A673 (cell line): ENCODE measurements at regions not wholly inside any gene's neighbourhood (a gene's known extent, or its start where the extent isn't known, plus 50 kb on each side); places are given as distances from the start of the nearest gene placed in this dataset.

ENCODE experiments used
- BruUV-seq: library from RNA; stranded (reverse); fragments of 400-500 nt; replicated peaks from 2 replicates; lab custom pipeline; 2021; lab: Mats Ljungman, UMichigan
- CTCF ChIA-PET: fragments of 300-600 bp; sonication (Branson Sonifier 250); formaldehyde crosslinking; loops from one replicate; lab custom pipeline; 2022; ENCODE audit warnings: antibody characterized with exemption; lab: Charles Lee
- POLR2A ChIA-PET: fragments of 300-600 bp; sonication (Branson Sonifier 250); formaldehyde crosslinking; loops from one replicate; lab custom pipeline; 2022; ENCODE audit warnings: antibody characterized with exemption; ENCODE audit not compliant: low non-redundant PET; lab: Charles Lee
- DNase-seq: peaks from one replicate; pipeline ENCODE4 v3.0.0-alpha.2; 2015; ENCODE audit warnings: low spot score
- H3K27ac ChIP-seq: fragments of 200-600 bp; sonication (generic); 2 replicates; pipeline ENCODE4 v1.5.1; 2016; ENCODE audit warnings: mixed run types, low read depth, mild to moderate bottlenecking, mixed read lengths, antibody characterized with exemption, low read length; ENCODE audit not compliant: poor library complexity, severe bottlenecking
- H3K27me3 ChIP-seq: fragments of 200-600 bp; sonication (generic); replicated peaks from 2 replicates; pipeline ENCODE4 v1.6.1; 2017; ENCODE audit warnings: mixed run types, low read depth, mild to moderate bottlenecking, mixed read lengths, antibody characterized with exemption, low read length; ENCODE audit not compliant: insufficient read depth, poor library complexity
- H3K36me3 ChIP-seq: fragments of 200-600 bp; sonication (generic); 2 replicates; pipeline ENCODE4 v1.6.1; 2016; ENCODE audit warnings: mixed run types, mild to moderate bottlenecking, mixed read lengths, antibody characterized with exemption, low read length; ENCODE audit not compliant: insufficient read depth, poor library complexity, severe bottlenecking
- H3K4me1 ChIP-seq: fragments of 200-600 bp; sonication (generic); 2 replicates; pipeline ENCODE4 v1.6.1; 2017; ENCODE audit warnings: mixed run types, mild to moderate bottlenecking, mixed read lengths, antibody characterized with exemption, low read length; ENCODE audit not compliant: insufficient read depth, poor library complexity, severe bottlenecking
- H3K4me3 ChIP-seq: fragments of 200-600 bp; sonication (generic); 2 replicates; pipeline ENCODE4 v1.5.1; 2016; ENCODE audit warnings: low read depth, mixed run types, mild to moderate bottlenecking, mixed read lengths, low read length; ENCODE audit not compliant: poor library complexity, severe bottlenecking
- H3K9me3 ChIP-seq: fragments of 200-600 bp; sonication (generic); 2 replicates; pipeline ENCODE4 v1.6.1; 2016; ENCODE audit warnings: mixed run types, low read depth, mild to moderate bottlenecking, mixed read lengths, antibody characterized with exemption, low read length; ENCODE audit not compliant: poor library complexity, severe bottlenecking
- CTCF ChIP-seq: fragments of 300-800, 200-600 bp; sonication (generic); conservative IDR thresholded peaks from 2 replicates; pipeline ENCODE4 v1.5.1; 2017; ENCODE audit warnings: low read depth, mild to moderate bottlenecking, antibody characterized with exemption, low read length, moderate library complexity, mixed read lengths
- EZH2 ChIP-seq: fragments of 200-600 bp; sonication (generic); IDR thresholded peaks from 2 replicates; pipeline ENCODE4 v1.6.1; 2017; ENCODE audit warnings: borderline replicate concordance, low read depth, mild to moderate bottlenecking, mixed read lengths, antibody characterized with exemption, low read length; ENCODE audit not compliant: poor library complexity, severe bottlenecking
- intact Hi-C: fragments of 100-400 bp; cut with micrococcal nuclease; formaldehyde crosslinking; loops from one replicate; pipeline ENCODE4 v1.10.0; 2022; ENCODE audit not compliant: unreplicated experiment

- Histone ChIP-seq H3K9me3 (no peaks in the 10 kb centered on the region), H3K27me3 (no peaks in the 10 kb centered on the region), H3K27ac (no peak overlapping the region), H3K4me1 (no peaks in the 10 kb centered on the region), H3K4me3 (no peak overlapping the region), H3K36me3 (no peaks in the 10 kb centered on the region)
- CTCF ChIA-PET: no interaction called here
- intact Hi-C loops: no loop called here
- POLR2A ChIA-PET: no interaction called here
- no peak for TF ChIP-seq CTCF
- TF ChIP-seq EZH2: no peak
- DNase-seq: no peak
- no TSS peak for BruUV-seq
Observed at GRCh38 chr5:118366429-118366828, 621.9 kb downstream of the DTWD2 start.

GRCh38 chr5:118365718-118366117 lies 622.6 kb downstream of the DTWD2 start:
- H3K27ac ChIP-seq: no peak overlapping the region
- H3K9me3 ChIP-seq: no peaks in the 10 kb centered on the region
- TF ChIP-seq CTCF (no peak), EZH2 (no peak)
- no peak for DNase-seq
- intact Hi-C loops: no loop called here
- H3K4me3 ChIP-seq: no peak overlapping the region
- ChIA-PET POLR2A (no interaction called here), CTCF (no interaction called here)
- BruUV-seq: no TSS peak
- no peaks in the 10 kb centered on the region for H3K27me3 ChIP-seq
- H3K36me3 ChIP-seq: no peaks in the 10 kb centered on the region
- no peaks in the 10 kb centered on the region for H3K4me1 ChIP-seq

DNA sequence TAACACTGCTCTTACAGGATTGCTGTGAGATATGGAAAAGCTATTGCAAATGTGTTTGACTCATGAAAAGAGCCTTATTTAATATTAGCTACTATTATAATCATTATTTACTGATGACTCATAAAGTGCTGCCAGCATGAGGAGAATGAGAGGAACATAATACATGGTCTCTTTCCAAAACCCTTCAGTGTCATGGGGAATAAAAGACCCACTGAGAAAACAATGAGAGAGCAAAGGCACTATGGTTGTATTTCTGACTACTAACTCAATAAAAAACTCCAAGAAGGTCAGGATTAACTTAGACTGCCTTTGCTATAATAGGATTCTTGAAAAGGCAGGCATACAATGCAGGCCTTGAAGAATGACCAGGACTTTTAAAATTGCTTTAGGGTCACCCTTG lies 633.5 kb downstream of the DTWD2 start:
- CTCF ChIA-PET: no interaction called here

More for the DNA sequence above, 633.5 kb downstream of the DTWD2 start:
- no peak for DNase-seq
- Histone ChIP-seq H3K27me3 (no peaks in the 10 kb centered on the region), H3K27ac (no peak overlapping the region), H3K4me3 (no peak overlapping the region), H3K36me3 (no peaks in the 10 kb centered on the region), H3K9me3 (peaks cover 4% of the 10 kb centered on the region), H3K4me1 (no peaks in the 10 kb centered on the region)
- TF ChIP-seq EZH2 (no peak), CTCF (no peak)
- intact Hi-C loops: no loop called here
- BruUV-seq: no TSS peak
- POLR2A ChIA-PET: no interaction called here
